ENCODE measurements at regions not wholly inside any gene's neighbourhood (a gene's known extent, or its start where the extent isn't known, plus 50 kb on each side); places are given as distances from the start of the nearest gene placed in this dataset.

DNA sequence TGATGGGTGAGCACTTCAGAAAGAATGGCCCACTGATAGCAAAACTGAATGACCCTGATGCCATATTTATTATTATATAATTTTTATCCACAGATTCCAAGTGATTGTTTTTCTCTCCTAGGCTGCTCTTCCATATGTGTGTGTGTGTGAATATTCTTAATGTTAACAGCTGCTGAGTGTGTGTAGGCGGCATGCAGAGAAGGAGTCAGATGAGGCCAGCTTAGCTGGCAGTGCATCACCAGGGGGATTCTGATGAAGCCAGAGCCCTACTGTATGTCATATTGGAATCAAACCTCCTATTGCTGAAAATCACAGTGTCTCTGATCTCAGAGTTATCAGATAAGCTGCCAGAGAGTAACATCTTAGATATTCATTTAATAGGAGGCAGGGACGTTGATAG, 177.1 kb downstream of the DMAC1 start:
- Histone ChIP-seq H3K4me3 (replicated peaks in 1 of 3; ENCODE audit: insufficient read depth in 1 of 3, low read depth in 2 of 3, low read length in 3 of 3) (no peak overlapping the region), H3K4me1 (ENCODE audit: insufficient read depth, low read length) (no peaks in the 10 kb centered on the region), H4K20me1 (ENCODE audit: insufficient read depth, low read length) (no peaks in the 10 kb centered on the region), H3K27ac (ENCODE audit: extremely low read length, insufficient read depth, low read length) (no peak overlapping the region), H2AFZ (ENCODE audit: low read length) (no peak overlapping the region), H3K4me2 (ENCODE audit: low read depth, low read length) (no peak overlapping the region), H3K79me2 (ENCODE audit: insufficient read depth, low read length) (no peaks in the 10 kb centered on the region), H3K36me3 (replicated peaks in 1 of 2; ENCODE audit: control insufficient read depth in 1 of 2, insufficient read depth in 2 of 2, low read length in 2 of 2) (no peaks in the 10 kb centered on the region), H3K9ac (ENCODE audit: insufficient read depth, low read depth, low read length) (no peak overlapping the region), H3K27me3 (ENCODE audit: control insufficient read depth in 1 of 2, insufficient read depth in 2 of 2, low read length in 2 of 2) (no peaks in the 10 kb centered on the region), H3K9me3 (ENCODE audit: low read length) (no peaks in the 10 kb centered on the region)
- ChIA-PET CTCF (ENCODE audit: low intra/inter-chr PET ratio, low total read pairs) (no interaction called here), POLR2A (no interaction called here)
- no TSS peak for BruUV-seq (replicated peaks)
- 22% methylated on average over 2 of the region's 2 CpGs for WGBS (ENCODE audit: low lambda C conversion rate)
- intact Hi-C loops (cut with micrococcal nuclease; ENCODE audit: unreplicated experiment) (no loop called here), in situ Hi-C loops (cut with HindIII; ENCODE audit: extremely low pct_ligation_motif_present, low pct_unique_long_range_greater_than_20kb) (no loop called here)
- FAIRE-seq = no peak
- no peak for DNase-seq (ENCODE audit: low spot score)
- no peak for ATAC-seq
- TF ChIP-seq REPIN1 (CRISPR knock-in tag; IDR thresholded peaks at IDR 0.05; ENCODE audit: borderline replicate concordance, low read depth) = no peak
- no peak for TF ChIP-seq ZNF607 (CRISPR knock-in tag; IDR thresholded peaks at IDR 0.05; ENCODE audit: borderline replicate concordance)
- no peak for TF ChIP-seq ZNF136 (CRISPR knock-in tag; IDR thresholded peaks at IDR 0.05; ENCODE audit: low read depth)
- TF ChIP-seq, protein P1, sequence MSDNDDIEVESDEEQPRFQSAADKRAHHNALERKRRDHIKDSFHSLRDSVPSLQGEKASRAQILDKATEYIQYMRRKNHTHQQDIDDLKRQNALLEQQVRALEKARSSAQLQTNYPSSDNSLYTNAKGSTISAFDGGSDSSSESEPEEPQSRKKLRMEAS (IDR thresholded peaks at IDR 0.05) = no peak
- TF ChIP-seq ZNF317 (CRISPR knock-in tag; IDR thresholded peaks at IDR 0.05) = no peak
- TF ChIP-seq HOXA9 (CRISPR knock-in tag; IDR thresholded peaks at IDR 0.05; ENCODE audit: borderline replicate concordance) = no peak
- no peak for TF ChIP-seq HNRNPUL1 (IDR thresholded peaks at IDR 0.05; ENCODE audit: low read depth, low read length)
- no peak for TF ChIP-seq ZNF570 (CRISPR knock-in tag; IDR thresholded peaks at IDR 0.05; ENCODE audit: borderline replicate concordance)
- TF ChIP-seq, protein P2, sequence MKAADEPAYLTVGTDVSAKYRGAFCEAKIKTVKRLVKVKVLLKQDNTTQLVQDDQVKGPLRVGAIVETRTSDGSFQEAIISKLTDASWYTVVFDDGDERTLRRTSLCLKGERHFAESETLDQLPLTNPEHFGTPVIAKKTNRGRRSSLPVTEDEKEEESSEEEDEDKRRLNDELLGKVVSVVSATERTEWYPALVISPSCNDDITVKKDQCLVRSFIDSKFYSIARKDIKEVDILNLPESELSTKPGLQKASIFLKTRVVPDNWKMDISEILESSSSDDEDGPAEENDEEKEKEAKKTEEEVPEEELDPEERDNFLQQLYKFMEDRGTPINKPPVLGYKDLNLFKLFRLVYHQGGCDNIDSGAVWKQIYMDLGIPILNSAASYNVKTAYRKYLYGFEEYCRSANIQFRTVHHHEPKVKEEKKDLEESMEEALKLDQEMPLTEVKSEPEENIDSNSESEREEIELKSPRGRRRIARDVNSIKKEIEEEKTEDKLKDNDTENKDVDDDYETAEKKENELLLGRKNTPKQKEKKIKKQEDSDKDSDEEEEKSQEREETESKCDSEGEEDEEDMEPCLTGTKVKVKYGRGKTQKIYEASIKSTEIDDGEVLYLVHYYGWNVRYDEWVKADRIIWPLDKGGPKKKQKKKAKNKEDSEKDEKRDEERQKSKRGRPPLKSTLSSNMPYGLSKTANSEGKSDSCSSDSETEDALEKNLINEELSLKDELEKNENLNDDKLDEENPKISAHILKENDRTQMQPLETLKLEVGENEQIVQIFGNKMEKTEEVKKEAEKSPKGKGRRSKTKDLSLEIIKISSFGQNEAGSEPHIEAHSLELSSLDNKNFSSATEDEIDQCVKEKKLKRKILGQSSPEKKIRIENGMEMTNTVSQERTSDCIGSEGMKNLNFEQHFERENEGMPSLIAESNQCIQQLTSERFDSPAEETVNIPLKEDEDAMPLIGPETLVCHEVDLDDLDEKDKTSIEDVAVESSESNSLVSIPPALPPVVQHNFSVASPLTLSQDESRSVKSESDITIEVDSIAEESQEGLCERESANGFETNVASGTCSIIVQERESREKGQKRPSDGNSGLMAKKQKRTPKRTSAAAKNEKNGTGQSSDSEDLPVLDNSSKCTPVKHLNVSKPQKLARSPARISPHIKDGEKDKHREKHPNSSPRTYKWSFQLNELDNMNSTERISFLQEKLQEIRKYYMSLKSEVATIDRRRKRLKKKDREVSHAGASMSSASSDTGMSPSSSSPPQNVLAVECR (CRISPR knock-in tag; IDR thresholded peaks at IDR 0.05; ENCODE audit: borderline replicate concordance) = no peak
- no peak for TF ChIP-seq EED (CRISPR knock-in tag; IDR thresholded peaks at IDR 0.05)
- TF ChIP-seq ZNF274 (CRISPR knock-in tag; IDR thresholded peaks at IDR 0.05) = no peak
- no peak for TF ChIP-seq MBNL3 (CRISPR knock-in tag; conservative IDR thresholded peaks at IDR 0.05)
- no peak for TF ChIP-seq MIXL1 (CRISPR knock-in tag; IDR thresholded peaks at IDR 0.05)
- no peak for TF ChIP-seq FOXP1 (IDR thresholded peaks at IDR 0.05)
- TF ChIP-seq FOXP1 (CRISPR knock-in tag; IDR thresholded peaks at IDR 0.05) = no peak
- TF ChIP-seq, protein P3, sequence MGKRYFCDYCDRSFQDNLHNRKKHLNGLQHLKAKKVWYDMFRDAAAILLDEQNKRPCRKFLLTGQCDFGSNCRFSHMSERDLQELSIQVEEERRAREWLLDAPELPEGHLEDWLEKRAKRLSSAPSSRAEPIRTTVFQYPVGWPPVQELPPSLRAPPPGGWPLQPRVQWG (CRISPR knock-in tag; IDR thresholded peaks at IDR 0.05; ENCODE audit: borderline replicate concordance, low read depth) = no peak
- no peak for TF ChIP-seq DNMT1 (CRISPR knock-in tag; IDR thresholded peaks at IDR 0.05)
- no peak for TF ChIP-seq IRF2 (CRISPR knock-in tag; IDR thresholded peaks at IDR 0.05)

All from HepG2 (cell line).